H9 (cell line): ENCODE measurements at regions not wholly inside any gene's neighbourhood (a gene's known extent, or its start where the extent isn't known, plus 50 kb on each side); places are given as distances from the start of the nearest gene placed in this dataset.

Experiments used
- DNase-seq: peaks from one replicate; pipeline ENCODE4 v3.0.0-alpha.2; 2017
- H2AFZ ChIP-seq: one replicate; pipeline ENCODE4 v1.6.1; 2013; ENCODE audit warnings: mild to moderate bottlenecking, low read length, control low read depth, moderate library complexity
- H2AK5ac ChIP-seq: 2 replicates; pipeline ENCODE4 v1.6.1; 2013; ENCODE audit warnings: low read length, control low read depth, mixed read lengths; ENCODE audit not compliant: insufficient read length
- H2BK120ac ChIP-seq: one replicate; pipeline ENCODE4 v1.6.1; 2013; ENCODE audit warnings: low read depth, mild to moderate bottlenecking, low read length, control low read depth, inconsistent platforms; ENCODE audit not compliant: poor library complexity, severe bottlenecking
- H2BK12ac ChIP-seq: 2 replicates; pipeline ENCODE4 v1.6.1; 2013; ENCODE audit warnings: low read length, control low read depth, mixed read lengths, low read depth; ENCODE audit not compliant: insufficient read length
- H2BK15ac ChIP-seq: 2 replicates; pipeline ENCODE4 v1.6.1; 2013; ENCODE audit warnings: low read depth, low read length, control low read depth
- H2BK20ac ChIP-seq: one replicate; pipeline ENCODE4 v1.6.1; 2013; ENCODE audit warnings: low read depth, mild to moderate bottlenecking, low read length, control low read depth, inconsistent platforms; ENCODE audit not compliant: poor library complexity, severe bottlenecking
- H2BK5ac ChIP-seq: 2 replicates; pipeline ENCODE4 v1.6.1; 2013; ENCODE audit warnings: low read length, control low read depth, mixed read lengths; ENCODE audit not compliant: insufficient read length
- H3K14ac ChIP-seq: 2 replicates; pipeline ENCODE4 v1.6.1; 2013; ENCODE audit warnings: low read length, control low read depth; ENCODE audit not compliant: insufficient read depth
- H3K18ac ChIP-seq: 2 replicates; pipeline ENCODE4 v1.6.1; 2013; ENCODE audit warnings: low read depth, mild to moderate bottlenecking, mixed read lengths, low read length, control low read depth; ENCODE audit not compliant: insufficient read length
- H3K23ac ChIP-seq: 2 replicates; pipeline ENCODE4 v1.6.1; 2013; ENCODE audit warnings: low read length, control low read depth, mixed read lengths, low read depth; ENCODE audit not compliant: insufficient read length
- H3K23me2 ChIP-seq: 2 replicates; pipeline ENCODE4 v1.6.1; 2013; ENCODE audit warnings: low read depth, mild to moderate bottlenecking, mixed read lengths, low read length, control low read depth; ENCODE audit not compliant: insufficient read length, poor library complexity, severe bottlenecking
- H3K27ac ChIP-seq: 2 replicates; pipeline ENCODE4 v1.5.1; 2013; ENCODE audit warnings: low read length, control low read depth, mixed read lengths, low read depth; ENCODE audit not compliant: insufficient read length
- H3K27me3 ChIP-seq: 2 replicates; pipeline ENCODE4 v1.6.1; 2013; ENCODE audit warnings: low read length, control low read depth, inconsistent platforms; ENCODE audit not compliant: insufficient read depth
- H3K4ac ChIP-seq: 2 replicates; pipeline ENCODE4 v1.6.1; 2013; ENCODE audit warnings: low read depth, mild to moderate bottlenecking, control low read depth, inconsistent platforms, low read length, moderate library complexity
- H3K4me1 ChIP-seq: 2 replicates; pipeline ENCODE4 v1.6.1; 2013; ENCODE audit warnings: low read length, control low read depth, inconsistent platforms; ENCODE audit not compliant: insufficient read depth
- H3K4me2 ChIP-seq: 2 replicates; pipeline ENCODE4 v1.6.1; 2013; ENCODE audit warnings: low read length, control low read depth, mixed read lengths; ENCODE audit not compliant: insufficient read length, insufficient read depth
- H3K56ac ChIP-seq: 2 replicates; pipeline ENCODE4 v1.6.1; 2013; ENCODE audit warnings: low read depth, mild to moderate bottlenecking, mixed read lengths, low read length, control low read depth; ENCODE audit not compliant: insufficient read length
- H3K79me1 ChIP-seq: 2 replicates; pipeline ENCODE4 v1.6.1; 2013; ENCODE audit warnings: low read depth, mild to moderate bottlenecking, moderate library complexity, low read length, control low read depth, inconsistent platforms; ENCODE audit not compliant: insufficient read depth, poor library complexity, severe bottlenecking
- H3K79me2 ChIP-seq: 2 replicates; pipeline ENCODE4 v1.6.1; 2013; ENCODE audit warnings: low read length, control low read depth, inconsistent platforms; ENCODE audit not compliant: insufficient read depth
- H3K9ac ChIP-seq: 2 replicates; pipeline ENCODE4 v1.6.1; 2013; ENCODE audit warnings: low read length, control low read depth, mixed read lengths; ENCODE audit not compliant: insufficient read length; ENCODE audit errors: extremely low read depth
- H3K9me3 ChIP-seq: one replicate; pipeline ENCODE4 v1.6.1; 2013; ENCODE audit warnings: low read depth, low read length, inconsistent platforms; ENCODE audit not compliant: control insufficient read depth
- H3T11ph ChIP-seq: one replicate; pipeline ENCODE4 v1.6.1; 2013; ENCODE audit warnings: mild to moderate bottlenecking, low read length, control low read depth, inconsistent platforms
- H4K20me1 ChIP-seq: one replicate; pipeline ENCODE4 v1.6.1; 2013; ENCODE audit not compliant: control insufficient read depth, insufficient read length, insufficient read depth
- H4K5ac ChIP-seq: 2 replicates; pipeline ENCODE4 v1.6.1; 2013; ENCODE audit warnings: low read depth, mild to moderate bottlenecking, mixed read lengths, low read length, control low read depth; ENCODE audit not compliant: insufficient read length
- H4K8ac ChIP-seq: replicated peaks from 2 replicates; pipeline ENCODE4 v1.6.1; 2013; ENCODE audit warnings: low read length, control low read depth, mixed read lengths, low read depth; ENCODE audit not compliant: insufficient read length
- H4K91ac ChIP-seq: 2 replicates; pipeline ENCODE4 v1.6.1; 2013; ENCODE audit warnings: low read depth, mild to moderate bottlenecking, moderate library complexity, mixed read lengths, low read length, control low read depth; ENCODE audit not compliant: insufficient read length
- H3K27ac Mint-ChIP-seq, 3 experiments: 2 replicates in 2 of 3; 3 replicates in 1 of 3; pipeline ENCODE4 v1.8.0; 2020 to 2021; ENCODE audit warnings: mixed read lengths in 3 of 3, mild to moderate bottlenecking in 1 of 3, moderate library complexity in 1 of 3
- H3K27me3 Mint-ChIP-seq: 2 replicates; pipeline ENCODE4 v1.8.0; 2021; ENCODE audit warnings: low read depth, mild to moderate bottlenecking, moderate library complexity, mixed read lengths
- H3K36me3 Mint-ChIP-seq, 3 experiments: 2 replicates in 2 of 3; 3 replicates in 1 of 3; pipeline ENCODE4 v1.8.0; 2020 to 2021; ENCODE audit warnings: low read depth in 3 of 3, mixed read lengths in 3 of 3; ENCODE audit not compliant: insufficient read depth in 1 of 3
- H3K4me1 Mint-ChIP-seq, 2 experiments: 2 replicates each; pipeline ENCODE4 v1.8.0; 2020; ENCODE audit warnings: mixed read lengths in 2 of 2
- H3K4me3 Mint-ChIP-seq, 2 experiments: 2 replicates in 1 of 2; 3 replicates in 1 of 2; pipeline ENCODE4 v1.8.0; 2020 to 2021; ENCODE audit warnings: mild to moderate bottlenecking in 2 of 2, mixed read lengths in 2 of 2, moderate library complexity in 1 of 2
- H3K9me3 Mint-ChIP-seq, 2 experiments: 2 replicates in 1 of 2; 3 replicates in 1 of 2; pipeline ENCODE4 v1.8.0; 2020; ENCODE audit warnings: mild to moderate bottlenecking in 2 of 2, mixed read lengths in 2 of 2, moderate library complexity in 1 of 2
- WGBS: extraction: QIAGEN DNeasy Blood & Tissue Kit; methylation state at CpG from one replicate; pipeline ENCODE4 v1.1.7; 2013; ENCODE audit warnings: missing lambda C conversion rate, low lambda C conversion rate, mixed read lengths; ENCODE audit not compliant: insufficient read length; ENCODE audit errors: extremely low coverage; 5-methylcytosine and 5-hydroxymethylcytosine counted together
- TF ChIP-seq, protein P1 (sequence below): fragments of 200-600 bp; sonication (generic); conservative IDR thresholded peaks from 3 replicates; pipeline ENCODE4 v1.8.0; 2021; ENCODE audit warnings: antibody characterized with exemption, mild to moderate bottlenecking

GRCh38 chr22:47695176-47695575 lies 932.7 kb downstream of the TBC1D22A start:
- Histone ChIP-seq H3K27me3 (no peaks in the 10 kb centered on the region), H4K91ac (no peak overlapping the region), H3K79me2 (no peaks in the 10 kb centered on the region), H2BK5ac (no peak overlapping the region), H2BK15ac (no peak overlapping the region), H3K4ac (no peak overlapping the region), H3K56ac (no peak overlapping the region), H2BK12ac (no peak overlapping the region), H3K23ac (no peak overlapping the region), H3K27ac (no peak overlapping the region), H2AK5ac (no peak overlapping the region), H2BK20ac (no peak overlapping the region), H3K18ac (no peak overlapping the region), H3K4me2 (no peak overlapping the region), H3K9me3 (no peaks in the 10 kb centered on the region), H2AFZ (no peak overlapping the region), H3K23me2 (no peaks in the 10 kb centered on the region), H3K9ac (no peak overlapping the region), H3K4me1 (no peaks in the 10 kb centered on the region), H4K5ac (no peak overlapping the region), H3K79me1 (no peaks in the 10 kb centered on the region), H4K20me1 (no peaks in the 10 kb centered on the region), H2BK120ac (no peak overlapping the region), H3K14ac (no peak overlapping the region), H4K8ac (no peak overlapping the region), H3T11ph (no peak overlapping the region)
- Mint-ChIP-seq H3K36me3 (no peaks in the 10 kb centered on the region; a peak in 1 of 7 replicates), H3K4me3 (no peak overlapping the region), H3K4me1 (peaks cover 12 to 15% of the 10 kb centered on the region in 2 experiments), H3K9me3 (peaks cover 0 to 3% of the 10 kb centered on the region in 2 experiments; a peak in 2 of 5 replicates), H3K27ac (no peak overlapping the region), H3K27me3 (no peaks in the 10 kb centered on the region)
- DNase-seq = no peak
- TF ChIP-seq, protein P1, sequence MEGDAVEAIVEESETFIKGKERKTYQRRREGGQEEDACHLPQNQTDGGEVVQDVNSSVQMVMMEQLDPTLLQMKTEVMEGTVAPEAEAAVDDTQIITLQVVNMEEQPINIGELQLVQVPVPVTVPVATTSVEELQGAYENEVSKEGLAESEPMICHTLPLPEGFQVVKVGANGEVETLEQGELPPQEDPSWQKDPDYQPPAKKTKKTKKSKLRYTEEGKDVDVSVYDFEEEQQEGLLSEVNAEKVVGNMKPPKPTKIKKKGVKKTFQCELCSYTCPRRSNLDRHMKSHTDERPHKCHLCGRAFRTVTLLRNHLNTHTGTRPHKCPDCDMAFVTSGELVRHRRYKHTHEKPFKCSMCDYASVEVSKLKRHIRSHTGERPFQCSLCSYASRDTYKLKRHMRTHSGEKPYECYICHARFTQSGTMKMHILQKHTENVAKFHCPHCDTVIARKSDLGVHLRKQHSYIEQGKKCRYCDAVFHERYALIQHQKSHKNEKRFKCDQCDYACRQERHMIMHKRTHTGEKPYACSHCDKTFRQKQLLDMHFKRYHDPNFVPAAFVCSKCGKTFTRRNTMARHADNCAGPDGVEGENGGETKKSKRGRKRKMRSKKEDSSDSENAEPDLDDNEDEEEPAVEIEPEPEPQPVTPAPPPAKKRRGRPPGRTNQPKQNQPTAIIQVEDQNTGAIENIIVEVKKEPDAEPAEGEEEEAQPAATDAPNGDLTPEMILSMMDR = no peak
- no CpG with 5 or more reads among the region's 5 CpGs for WGBS
